Retina (tissue), 1 donor: ENCODE measurements at regions not wholly inside any gene's neighbourhood (a gene's known extent, or its start where the extent isn't known, plus 50 kb on each side); places are given as distances from the start of the nearest gene placed in this dataset.

ENCODE experiments used
- DNase-seq: peaks from one replicate; pipeline ENCODE4 v3.0.0-alpha.2; 2016

DNA sequence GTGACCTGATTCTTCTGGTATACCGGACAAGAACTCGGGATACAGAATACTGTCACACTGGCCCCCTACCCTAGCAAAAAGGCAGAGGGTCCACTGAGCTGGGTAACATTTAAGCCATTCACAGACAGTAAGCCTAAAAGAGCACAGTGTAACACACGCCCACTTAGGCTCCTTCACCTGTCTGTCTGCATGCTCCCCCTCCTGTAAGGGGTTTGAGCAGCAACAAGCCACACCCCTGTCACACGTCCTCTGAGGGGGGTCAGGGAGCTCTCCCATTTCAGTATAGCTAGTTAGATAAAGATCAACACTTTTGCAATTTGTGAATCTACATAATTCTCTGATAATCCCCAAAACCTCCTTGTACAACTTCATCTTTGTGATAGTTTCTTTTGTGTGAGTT is 586.3 kb upstream of the LMCD1 start:
- DNase-seq: no peak

DNA sequence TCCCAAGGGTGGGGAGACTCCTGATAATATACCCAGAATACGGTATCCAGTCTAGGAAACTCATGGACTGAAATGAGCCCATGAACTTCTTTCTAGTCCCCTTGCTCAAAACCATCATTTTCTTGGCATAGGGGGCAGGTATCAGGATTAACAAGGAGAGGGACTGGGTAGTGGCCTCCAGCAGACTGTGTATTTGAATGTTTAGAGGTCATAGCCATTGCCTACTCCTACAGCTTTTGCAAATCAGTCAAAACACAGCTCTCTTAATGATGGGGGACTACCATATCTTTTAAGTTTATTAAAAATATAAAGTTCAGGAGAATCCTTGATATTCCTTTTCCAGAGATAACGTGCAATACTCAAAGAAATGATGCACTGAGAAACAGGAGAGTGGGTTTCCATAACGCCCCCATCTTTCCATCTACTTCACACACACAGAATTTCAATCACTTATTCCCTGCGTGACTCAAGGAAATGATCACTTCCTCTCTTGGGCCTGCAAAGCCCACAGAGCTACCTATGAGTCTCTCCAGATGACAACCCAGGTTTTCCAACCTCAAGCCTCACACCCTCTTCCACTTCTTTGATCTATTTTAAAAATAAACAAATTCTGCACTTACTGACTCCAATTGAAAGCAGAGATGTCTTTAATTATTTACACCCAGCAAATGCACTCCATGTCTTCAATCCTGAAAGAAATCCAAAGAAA is 584.0 kb upstream of the LMCD1 start:
- DNase-seq: no peak

DNA sequence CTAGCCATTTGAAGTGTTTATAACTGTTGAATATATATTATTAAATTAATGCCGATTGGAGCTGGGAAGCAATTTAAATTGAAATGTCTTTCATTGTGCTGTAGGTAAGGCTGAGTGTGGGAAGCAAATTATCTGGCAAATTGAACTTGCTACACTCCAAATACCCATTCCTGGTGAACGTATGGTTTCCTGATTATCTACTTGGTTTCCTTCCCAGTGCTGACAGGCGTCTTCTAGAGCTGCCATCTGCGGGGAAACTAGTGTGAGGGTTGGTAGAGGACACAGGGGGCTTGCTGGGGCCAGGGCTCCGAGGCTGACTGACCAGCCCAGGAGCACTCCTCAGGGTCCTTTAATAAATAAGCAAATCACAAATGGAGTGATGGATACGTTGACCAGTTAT is 581.4 kb upstream of the LMCD1 start:
- no peak for DNase-seq

DNA sequence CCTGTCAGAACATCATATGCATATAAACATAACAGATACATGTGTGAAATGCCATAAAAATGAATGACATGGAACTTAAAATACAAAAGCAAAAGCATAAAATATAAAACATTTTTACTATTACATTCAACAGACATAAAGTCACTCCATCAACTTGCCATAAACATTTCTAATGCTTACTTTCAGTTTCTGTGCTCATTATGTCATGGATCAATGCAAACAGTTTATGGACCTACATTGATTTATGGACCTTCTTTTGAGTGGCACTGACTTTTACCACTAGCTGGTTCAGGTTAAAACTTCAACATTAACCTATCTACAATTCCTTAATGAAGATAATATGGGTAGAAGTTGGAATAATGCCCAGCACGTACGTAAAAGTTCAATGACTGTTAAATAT is 577.4 kb upstream of the LMCD1 start:
- no peak for DNase-seq

DNA sequence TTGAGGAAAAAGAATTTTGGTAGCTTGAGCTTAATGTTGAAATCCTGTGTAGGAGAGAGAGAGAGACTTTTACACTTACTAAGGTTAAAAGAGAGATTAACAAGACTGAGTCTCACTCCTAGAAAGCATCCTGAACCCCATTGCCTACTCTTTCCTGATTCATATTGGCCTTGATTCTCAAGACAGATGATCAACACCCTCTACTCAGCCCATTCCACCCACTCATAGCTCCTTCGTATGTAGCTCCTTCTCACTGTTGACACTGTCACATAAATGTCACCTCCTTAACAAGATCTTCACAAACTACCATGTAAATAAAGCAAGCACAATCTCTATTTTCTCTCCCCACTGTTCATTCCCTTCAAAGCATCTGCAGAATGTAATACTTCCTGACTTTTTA is 574.6 kb upstream of the LMCD1 start:
- no peak for DNase-seq

DNA sequence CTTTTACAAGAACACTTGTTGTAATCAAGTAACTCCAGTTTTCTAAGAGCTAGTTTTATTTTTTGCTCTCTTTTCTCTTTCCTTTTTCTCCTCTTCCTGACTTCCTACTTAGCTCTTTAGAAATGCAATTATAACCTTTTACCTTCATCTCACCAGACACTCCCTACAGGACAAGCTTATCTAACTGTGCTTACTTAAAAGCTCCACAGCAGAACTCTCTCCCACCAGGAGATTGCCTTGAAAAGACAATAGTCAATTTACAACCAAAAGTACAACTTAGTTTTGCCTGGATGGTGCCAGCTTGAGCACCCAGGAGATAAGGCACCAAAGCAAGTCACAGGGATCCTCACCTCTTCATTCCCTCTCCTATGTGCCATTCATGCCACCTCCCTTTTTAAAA is 573.8 kb upstream of the LMCD1 start:
- DNase-seq: no peak

DNA sequence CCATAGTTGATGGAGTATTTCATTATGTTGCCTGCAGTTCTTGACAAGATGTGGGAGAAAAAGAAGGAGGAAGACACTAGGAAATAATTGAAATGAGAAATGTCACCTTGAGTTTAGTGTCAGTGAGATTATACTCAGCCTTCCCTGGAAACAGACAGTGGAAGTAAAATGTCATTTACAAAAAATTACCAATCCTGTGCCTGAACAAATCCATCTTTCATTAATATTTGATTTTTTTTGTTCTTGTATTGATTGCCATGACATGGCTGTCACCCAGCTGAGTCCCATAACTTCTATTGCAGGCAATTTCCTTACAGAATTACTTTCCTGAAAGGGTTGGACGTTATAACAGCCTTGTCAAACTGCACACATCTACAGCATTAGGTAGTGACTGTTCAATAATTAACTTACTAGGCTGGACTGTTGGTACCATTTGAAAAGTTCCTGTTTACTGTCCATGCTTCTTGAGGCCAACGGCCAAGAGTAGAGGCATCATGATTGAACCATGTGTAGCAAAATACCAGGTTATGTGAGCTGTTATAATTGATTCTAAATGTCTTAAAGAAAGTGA is 572.2 kb upstream of the LMCD1 start:
- DNase-seq: no peak

DNA sequence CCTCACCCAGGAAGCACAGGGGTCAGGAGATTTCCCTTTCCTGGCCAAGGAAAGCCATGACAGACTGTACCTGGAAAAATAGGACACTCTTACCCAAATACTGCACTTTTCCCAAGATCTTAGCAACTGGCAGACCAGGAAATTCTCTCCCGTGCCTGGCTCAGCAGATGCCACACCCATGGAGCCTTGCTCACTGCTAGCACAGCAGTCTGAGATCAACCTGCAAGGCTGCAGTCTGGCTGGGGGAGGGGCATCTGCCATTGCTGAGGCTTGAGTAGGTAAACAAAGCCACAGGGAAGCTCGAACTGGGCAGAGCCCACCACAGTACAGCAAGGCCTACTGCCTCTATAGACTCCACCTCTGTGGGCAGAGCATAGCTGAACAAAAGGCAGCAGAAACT is 567.3 kb upstream of the LMCD1 start:
- no peak for DNase-seq

DNA sequence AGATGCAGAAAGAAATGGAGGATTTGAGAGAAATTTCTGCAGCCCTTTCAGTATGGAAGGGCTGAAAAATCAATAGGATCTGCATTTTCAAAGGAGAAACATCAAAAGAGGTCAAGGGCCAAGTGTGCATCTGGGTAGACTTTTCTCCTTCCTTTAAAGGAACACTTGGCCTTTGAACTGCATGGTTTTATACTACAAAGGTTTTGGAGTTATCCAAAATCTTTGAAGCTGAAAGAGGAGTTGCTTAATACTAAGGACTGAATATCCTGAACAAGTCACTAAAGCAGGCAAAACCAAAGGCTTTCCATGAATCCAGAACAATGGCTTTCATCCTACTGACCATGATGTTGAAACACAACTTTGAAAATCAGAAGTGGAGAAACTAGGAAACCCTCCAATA is 553.7 kb upstream of the LMCD1 start:
- no peak for DNase-seq

DNA sequence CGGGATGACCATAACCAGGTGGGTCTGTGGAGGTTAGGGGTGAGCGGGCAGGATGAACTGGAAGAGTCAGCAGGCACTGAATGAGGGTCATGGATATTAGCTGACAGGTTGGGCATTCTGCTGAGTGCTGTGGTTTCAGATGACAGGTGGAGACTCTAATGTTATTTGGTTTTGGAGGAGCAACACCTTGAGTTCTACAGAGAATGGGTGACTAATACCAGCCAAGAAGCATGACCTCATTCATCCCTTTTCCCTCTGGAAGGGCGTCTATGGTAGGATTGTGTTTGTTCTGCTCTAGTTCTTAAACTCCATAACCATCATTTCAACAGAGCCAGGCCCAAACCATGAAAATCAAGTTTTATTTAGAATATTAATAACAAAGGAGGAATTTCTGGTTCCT is 550.7 kb upstream of the LMCD1 start:
- no peak for DNase-seq

DNA sequence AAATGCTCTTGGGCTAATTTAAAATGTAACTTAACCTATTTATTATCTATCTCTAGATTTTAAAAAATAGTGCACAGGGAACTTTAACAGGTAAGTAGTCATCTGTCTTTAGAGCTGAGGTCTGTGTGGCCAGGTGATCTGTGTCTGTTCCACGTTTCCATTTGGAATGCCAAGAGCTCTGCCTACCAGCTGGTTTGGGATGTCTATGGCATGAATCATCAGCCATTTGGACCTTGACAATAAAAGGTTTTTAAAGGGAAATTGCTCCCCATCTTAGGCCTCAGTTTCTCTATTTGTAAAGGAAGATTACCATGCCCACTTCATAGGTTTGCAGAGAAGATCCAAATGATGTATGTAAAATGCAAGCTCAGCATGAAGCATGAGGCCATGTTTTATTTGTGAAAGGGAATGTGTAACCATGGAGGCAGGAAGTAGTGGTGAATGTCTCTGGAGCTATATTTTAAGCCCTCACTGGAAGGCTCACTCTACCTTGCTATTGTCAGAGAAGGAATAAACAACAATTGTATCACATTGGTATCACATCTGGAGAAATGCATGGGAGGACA is 548.1 kb upstream of the LMCD1 start:
- no peak for DNase-seq

DNA sequence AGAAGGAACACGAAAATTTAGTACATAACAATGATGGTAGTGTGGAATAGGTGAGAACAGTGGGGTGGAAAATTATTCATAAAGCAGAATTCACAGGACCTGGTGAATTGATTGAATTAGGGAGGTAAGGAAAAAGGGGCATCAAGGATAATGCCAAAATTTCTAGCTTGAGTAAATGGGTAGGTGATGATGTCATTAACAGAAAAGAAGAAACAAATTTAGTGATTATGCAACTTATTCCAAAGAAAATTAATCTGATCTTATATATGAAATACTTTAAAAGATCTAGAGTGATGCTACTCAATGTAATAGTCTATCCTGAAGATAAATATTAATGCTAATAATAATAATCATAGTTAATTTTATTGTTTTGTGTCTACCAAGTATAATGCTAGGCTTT is 544.6 kb upstream of the LMCD1 start:
- no peak for DNase-seq

DNA sequence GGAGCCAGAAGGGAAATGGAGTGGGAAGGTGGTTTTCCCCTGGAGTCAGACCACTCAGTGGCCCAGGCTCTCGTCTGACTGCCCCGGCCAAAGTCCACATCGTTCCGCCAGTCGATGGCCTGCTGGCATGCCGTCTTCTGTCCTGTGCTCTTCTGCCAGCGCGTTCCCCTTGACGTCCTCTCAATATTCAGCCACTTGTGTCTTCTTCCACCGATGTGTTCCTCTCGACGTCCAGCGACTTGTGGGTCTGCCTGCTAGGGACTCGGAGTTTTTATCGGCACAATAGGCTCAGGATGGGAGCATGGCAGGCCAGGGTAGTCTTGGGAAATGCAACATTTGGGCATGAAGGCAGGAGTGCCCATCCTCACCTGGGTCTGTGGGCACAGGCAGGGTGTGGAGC is 542.5 kb upstream of the LMCD1 start:
- DNase-seq: no peak

DNA sequence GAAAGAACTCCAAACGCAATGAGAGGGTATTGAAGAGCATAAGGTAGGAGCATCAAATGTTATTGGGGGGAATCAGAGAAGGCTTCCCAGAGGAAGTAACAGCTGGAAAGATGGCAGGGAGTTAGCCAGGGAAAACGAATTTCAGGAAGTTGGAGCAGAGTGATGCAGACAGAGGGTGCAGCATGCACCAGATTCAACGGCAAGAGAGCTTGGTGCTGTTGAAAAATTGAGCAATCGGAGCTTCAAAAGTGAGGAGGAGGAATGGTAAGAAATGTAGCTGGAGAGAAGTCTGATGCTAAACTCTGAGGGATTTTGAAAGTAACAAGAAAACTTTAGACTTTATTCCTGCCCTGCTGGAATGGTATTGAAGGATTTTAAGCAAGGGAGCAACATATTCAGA is 541.0 kb upstream of the LMCD1 start:
- no peak for DNase-seq

DNA sequence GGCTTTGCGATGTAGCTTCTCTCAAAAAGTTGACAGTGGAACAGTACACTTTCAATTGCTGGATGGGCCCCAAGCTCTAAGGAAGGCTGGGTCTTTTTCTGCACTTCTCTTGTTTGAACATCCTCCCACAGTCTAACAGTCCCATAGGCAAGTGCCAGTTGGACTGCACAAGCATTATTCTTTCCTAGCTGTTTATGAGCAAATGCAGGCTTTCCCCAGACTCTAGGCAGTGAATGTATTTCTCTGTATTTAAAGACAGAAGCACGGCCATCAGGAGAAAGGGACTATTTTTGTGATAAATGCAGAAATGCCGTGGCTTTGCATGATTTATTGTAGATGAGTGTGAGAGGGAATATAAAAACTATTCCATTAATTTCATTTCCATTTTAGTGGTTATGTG is 539.3 kb upstream of the LMCD1 start:
- no peak for DNase-seq

DNA sequence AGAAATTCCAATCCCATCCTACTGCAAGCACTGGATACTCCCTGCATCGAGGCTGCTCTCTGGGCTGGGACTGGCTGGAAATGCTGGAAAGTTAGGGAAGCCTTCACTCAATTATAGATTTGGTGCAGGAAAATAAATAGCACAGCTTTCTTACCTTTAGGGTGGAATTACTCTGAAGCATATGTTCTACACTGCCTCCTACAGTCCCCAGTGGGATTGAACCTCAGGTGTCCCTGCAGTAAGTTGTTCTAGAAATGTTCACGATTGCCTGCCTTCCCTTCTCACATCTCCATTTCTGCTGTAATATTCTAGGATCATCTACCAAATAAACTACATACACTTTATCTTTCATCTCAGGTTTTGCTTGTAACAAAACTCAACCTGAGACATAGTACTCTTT is 536.7 kb upstream of the LMCD1 start:
- no peak for DNase-seq

DNA sequence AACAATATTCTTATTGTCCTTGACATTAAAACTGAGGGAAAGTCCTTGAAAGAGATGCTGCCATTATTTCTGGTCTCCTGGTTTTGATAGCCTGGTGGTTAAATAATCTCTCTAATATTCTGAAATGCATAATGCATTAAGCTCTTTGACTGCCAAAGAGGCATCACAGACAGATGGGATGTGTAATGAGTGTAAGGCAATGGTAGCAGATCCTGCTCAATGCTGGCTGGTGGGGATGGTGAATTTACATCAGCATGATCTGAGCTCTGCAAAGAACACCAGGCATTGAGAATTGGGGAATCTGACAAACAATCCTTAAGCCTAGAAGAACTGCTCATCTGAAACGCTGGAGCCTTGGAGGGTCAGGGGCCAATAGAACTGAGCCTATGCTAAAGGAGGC is 528.6 kb upstream of the LMCD1 start:
- DNase-seq: no peak

DNA sequence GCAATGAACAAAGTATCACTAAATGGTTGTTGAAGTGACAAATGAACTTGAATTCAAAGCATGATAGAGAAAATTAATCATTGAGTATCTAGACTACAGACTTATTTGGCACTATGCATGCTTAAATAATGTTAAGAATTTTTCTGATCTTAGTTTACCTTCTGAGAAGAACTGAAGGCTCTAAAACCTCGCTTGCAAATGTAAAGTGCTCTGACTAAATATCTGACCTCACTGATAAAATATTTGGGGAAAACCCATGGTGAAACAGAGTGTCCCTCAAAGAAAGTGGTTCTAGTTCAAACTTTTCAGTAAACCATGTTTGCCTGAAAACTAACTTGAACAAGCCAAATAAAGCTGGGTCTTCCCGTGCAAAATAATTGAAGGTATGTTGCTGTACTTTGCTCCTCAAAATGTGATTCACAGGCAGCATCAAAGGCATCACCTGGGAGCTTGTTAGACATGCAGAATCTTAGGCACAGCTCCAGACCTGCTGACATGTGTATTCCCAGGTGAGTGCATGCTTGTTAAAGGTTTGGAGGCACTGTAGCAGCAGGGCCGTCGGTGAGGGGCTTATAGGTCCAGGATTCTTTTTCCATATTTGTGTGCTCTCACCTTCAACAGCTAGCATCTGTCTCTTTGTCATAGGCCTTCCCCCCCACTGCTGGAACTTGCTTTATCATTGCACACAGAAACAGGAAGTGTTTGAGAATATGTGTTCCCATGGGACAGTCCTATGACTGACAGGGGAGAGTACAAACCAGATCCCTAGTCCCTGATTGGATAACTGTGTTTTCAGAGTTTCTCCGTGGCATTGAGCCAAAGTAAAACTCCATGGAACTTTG is 524.2 kb upstream of the LMCD1 start:
- no peak for DNase-seq

DNA sequence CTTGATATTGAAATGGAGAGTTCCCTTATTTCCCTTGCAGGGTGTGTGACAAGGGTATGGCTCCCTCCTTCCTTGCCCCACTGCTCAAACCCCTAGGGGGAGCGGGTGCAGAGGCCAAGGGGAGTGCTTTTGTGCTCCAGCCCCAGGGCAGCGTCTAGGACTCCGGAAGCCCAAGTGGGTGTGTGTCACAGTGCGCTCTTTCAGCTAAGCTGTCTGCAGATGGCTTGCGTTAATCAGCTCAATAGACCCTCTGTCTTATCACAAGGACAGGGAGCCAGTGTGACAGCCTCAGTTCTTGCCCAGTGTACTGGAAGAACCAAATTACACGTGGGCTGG is 523.6 kb upstream of the LMCD1 start:
- peak; percentile 90 for DNase-seq

DNA sequence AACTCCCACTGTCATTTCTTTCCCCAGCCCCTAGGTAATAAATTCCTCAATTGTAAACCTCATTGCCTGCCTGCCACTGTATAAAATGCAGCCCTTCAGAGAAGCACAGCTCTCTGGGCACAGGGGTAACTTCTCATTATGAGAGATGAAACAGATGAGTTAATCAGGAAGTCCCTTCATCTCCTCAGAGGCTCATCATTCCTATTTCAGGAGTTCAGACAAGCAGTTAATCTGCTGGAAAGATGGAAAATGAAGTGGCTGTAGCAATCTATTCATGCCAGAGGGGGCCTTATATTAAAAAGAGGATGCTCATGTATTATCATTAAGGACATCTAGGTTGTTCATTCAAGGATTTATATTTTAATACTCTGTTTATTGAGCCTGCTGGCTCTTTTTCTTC is 519.5 kb upstream of the LMCD1 start:
- no peak for DNase-seq

DNA sequence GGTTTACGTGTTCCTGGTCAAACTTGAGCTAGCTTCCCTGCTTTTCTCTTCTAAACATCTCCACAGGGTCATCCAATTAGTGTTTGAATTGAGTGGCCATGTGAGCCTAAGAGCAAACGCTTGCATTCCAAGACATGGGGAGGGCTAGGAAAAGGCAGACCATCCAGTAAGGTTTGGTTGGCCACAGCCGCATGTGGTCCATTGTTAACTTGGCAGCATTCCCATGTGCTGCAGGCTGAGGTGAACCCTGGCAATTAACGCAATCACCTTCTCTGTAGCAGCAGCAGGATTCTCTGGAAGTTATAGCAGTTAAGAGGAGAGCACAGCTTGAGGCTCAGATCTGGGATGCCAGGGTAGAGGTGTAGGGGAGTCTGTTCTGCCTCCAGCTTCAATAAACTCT is 502.2 kb upstream of the LMCD1 start:
- peak; percentile 48 for DNase-seq

DNA sequence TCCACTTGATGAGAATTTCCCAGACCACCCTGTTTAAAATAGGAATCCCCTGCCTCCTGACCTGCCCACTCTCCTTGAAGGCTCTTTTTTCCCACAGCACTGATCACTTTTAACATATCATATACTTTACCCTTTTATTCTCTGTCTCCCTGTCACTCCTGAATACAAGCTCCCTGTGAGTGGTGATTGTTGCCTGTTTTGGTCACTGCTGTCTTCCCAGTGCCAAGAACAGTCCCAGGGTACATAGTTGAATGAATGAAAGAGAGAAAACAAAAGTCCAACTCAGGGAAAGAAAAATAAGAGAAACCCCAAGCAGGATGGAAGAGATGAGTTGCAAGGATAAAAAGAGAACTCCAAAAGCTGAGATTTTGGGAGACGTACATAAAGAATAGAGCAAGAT is 500.3 kb upstream of the LMCD1 start:
- no peak for DNase-seq

DNA sequence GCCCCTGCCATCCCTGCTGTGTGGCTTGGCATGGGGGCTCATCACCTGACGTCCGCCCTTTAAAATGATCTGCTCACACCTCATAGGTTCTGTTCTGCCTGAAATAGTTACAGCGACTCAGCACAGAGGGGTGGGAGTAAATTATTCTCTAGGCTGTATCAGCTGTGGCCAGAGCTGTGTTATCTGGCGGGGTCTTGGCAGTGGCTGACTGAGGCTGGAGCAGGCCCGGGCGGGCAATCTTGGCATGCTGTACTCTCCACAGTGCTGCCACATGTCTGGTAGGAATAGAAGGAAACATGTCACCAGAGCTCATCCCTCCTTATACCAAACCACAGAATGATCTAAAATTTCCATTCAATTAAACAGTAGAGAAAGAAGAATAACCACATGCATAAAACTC is 499.9 kb upstream of the LMCD1 start:
- DNase-seq: no peak

DNA sequence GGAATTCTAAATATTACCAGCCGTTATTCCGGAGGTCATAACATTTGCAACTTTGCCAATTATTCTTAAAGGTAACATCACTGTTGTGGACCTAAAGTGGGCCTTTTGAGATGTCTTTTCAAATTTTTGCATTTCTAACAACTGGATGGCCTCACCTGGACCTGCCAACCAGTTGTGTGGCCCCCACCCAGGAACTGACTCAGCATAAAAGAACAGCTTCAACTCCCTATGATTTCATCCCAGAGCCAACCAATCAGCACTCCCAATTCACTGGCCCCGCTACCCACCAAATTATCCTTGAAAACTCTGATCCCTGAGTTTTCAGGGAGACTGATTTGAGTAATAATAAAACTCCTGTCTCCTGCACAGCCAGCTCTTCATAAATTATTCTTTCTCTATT is 489.7 kb upstream of the LMCD1 start:
- no peak for DNase-seq
